Ishikawa (cell line): ENCODE measurements at regions not wholly inside any gene's neighbourhood (a gene's known extent, or its start where the extent isn't known, plus 50 kb on each side); places are given as distances from the start of the nearest gene placed in this dataset.

Source experiments
- CEBPB ChIP-seq: IDR thresholded peaks from 2 replicates; pipeline ENCODE4 v1.6.1; 2012
- CREB1 ChIP-seq: IDR thresholded peaks from 2 replicates; pipeline ENCODE4 v1.6.1; 2012; ENCODE audit warnings: low read depth
- EGR1 ChIP-seq: IDR thresholded peaks from 2 replicates; pipeline ENCODE4 v1.6.1; 2012
- EP300 ChIP-seq: IDR thresholded peaks from 2 replicates; pipeline ENCODE4 v1.6.1; 2012; ENCODE audit warnings: borderline replicate concordance
- FOXM1 ChIP-seq: IDR thresholded peaks from 2 replicates; pipeline ENCODE4 v1.6.1; 2012; ENCODE audit warnings: low read depth, borderline replicate concordance
- NFIC ChIP-seq: IDR thresholded peaks from 2 replicates; pipeline ENCODE4 v1.6.1; 2012
- RAD21 ChIP-seq: IDR thresholded peaks from 2 replicates; pipeline ENCODE4 v1.6.1; 2012; ENCODE audit warnings: low read depth
- TAF1 ChIP-seq: IDR thresholded peaks from 2 replicates; pipeline ENCODE4 v1.6.1; 2012; ENCODE audit warnings: low read depth, mild to moderate bottlenecking
- TCF12 ChIP-seq: IDR thresholded peaks from 2 replicates; pipeline ENCODE4 v1.6.1; 2012; ENCODE audit warnings: low read depth
- TEAD4 ChIP-seq: IDR thresholded peaks from 2 replicates; pipeline ENCODE4 v1.6.1; 2012
- YY1 ChIP-seq: IDR thresholded peaks from 2 replicates; pipeline ENCODE4 v1.6.1; 2012; ENCODE audit warnings: low read depth
- ZBTB7A ChIP-seq: IDR thresholded peaks from 2 replicates; pipeline ENCODE4 v1.6.1; 2012; ENCODE audit warnings: low read depth
- TF ChIP-seq, protein P1 (sequence below): IDR thresholded peaks from 2 replicates; pipeline ENCODE4 v1.6.1; 2012
- TF ChIP-seq, protein P2 (sequence below): IDR thresholded peaks from 2 replicates; pipeline ENCODE4 v1.6.1; 2012; ENCODE audit warnings: low read depth, mild to moderate bottlenecking
- TF ChIP-seq, protein P3 (sequence below): IDR thresholded peaks from 2 replicates; pipeline ENCODE4 v1.6.1; 2012

DNA sequence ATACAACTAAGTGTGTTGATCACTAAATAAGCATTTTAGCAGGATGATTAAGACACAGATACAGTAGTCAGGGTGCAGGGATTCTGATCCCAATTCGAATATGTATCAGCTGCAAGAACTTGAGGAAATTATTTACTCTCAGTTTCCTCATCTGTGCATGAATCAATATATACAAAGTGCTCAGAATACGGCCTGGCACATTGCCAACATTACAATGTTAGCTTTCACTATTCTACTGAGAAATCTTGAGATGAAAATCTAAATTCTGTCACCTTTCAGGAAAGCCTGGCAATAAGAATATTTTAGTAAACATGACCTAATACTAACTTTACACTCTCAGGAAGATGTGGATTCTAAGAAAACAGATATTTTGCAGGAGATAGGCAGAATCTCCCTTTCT lies 1001.6 kb upstream of the IGFBP7 start:
- TF ChIP-seq, protein P1, sequence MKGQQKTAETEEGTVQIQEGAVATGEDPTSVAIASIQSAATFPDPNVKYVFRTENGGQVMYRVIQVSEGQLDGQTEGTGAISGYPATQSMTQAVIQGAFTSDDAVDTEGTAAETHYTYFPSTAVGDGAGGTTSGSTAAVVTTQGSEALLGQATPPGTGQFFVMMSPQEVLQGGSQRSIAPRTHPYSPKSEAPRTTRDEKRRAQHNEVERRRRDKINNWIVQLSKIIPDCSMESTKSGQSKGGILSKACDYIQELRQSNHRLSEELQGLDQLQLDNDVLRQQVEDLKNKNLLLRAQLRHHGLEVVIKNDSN = no peak
- TF ChIP-seq NFIC = 0 out of 2 replicates have a peak, but pooled peaks have one; percentile 6

DNA sequence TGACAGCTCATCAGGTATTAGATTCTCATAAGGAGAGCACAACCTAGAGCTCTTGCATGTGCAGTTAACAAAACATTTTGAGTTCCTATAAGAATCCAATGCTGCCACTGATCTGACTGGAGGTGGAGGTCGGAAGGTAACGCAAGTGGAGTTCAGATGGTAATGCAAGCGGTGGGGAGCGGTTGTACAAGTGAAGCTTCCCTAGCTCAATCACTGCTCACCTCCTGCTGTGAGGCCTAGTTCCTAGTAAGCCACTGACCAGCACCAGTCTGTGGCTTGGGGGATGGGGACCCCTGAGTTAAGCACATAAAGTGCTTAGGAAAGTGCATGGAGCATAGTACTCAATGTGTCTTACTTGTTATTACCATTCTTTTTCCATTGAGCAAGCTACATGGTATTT lies 983.2 kb upstream of the IGFBP7 start:
- no peak for TF ChIP-seq RAD21
- TF ChIP-seq FOXM1 = no peak
- no peak for TF ChIP-seq NFIC
- TF ChIP-seq YY1 = no peak
- TF ChIP-seq, protein P1 = no peak
- TF ChIP-seq CEBPB = no peak
- TF ChIP-seq CREB1 = no peak
- no peak for TF ChIP-seq TEAD4
- no peak for TF ChIP-seq TAF1
- TF ChIP-seq TCF12 = no peak
- no peak for TF ChIP-seq EP300

DNA sequence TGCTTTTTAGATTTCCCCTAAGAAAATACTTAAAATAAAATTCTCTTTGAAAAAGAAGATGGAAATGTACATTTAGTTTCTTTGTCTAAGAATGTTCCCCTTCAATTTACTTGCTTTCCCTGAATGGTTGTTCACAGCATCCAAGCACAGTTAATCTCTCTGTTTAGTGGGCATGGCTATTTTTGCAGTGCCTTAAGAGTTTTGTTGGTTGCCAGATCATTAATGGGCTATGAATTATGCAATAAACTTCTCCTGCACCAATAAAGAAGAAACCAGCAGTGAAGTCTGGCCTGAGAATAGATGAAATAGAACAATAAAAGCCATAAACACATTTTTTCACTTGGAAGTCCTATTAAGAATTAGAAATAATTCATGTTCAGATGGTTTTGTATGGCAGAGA lies 980.4 kb upstream of the IGFBP7 start:
- TF ChIP-seq CEBPB (no peak), NFIC (no peak), CREB1 (no peak), EGR1 (no peak), FOXM1 (no peak), EP300 (no peak), ZBTB7A (no peak), TEAD4 (no peak), TCF12 (no peak), RAD21 (no peak), YY1 (no peak), TAF1 (no peak)
- TF ChIP-seq, protein P2, sequence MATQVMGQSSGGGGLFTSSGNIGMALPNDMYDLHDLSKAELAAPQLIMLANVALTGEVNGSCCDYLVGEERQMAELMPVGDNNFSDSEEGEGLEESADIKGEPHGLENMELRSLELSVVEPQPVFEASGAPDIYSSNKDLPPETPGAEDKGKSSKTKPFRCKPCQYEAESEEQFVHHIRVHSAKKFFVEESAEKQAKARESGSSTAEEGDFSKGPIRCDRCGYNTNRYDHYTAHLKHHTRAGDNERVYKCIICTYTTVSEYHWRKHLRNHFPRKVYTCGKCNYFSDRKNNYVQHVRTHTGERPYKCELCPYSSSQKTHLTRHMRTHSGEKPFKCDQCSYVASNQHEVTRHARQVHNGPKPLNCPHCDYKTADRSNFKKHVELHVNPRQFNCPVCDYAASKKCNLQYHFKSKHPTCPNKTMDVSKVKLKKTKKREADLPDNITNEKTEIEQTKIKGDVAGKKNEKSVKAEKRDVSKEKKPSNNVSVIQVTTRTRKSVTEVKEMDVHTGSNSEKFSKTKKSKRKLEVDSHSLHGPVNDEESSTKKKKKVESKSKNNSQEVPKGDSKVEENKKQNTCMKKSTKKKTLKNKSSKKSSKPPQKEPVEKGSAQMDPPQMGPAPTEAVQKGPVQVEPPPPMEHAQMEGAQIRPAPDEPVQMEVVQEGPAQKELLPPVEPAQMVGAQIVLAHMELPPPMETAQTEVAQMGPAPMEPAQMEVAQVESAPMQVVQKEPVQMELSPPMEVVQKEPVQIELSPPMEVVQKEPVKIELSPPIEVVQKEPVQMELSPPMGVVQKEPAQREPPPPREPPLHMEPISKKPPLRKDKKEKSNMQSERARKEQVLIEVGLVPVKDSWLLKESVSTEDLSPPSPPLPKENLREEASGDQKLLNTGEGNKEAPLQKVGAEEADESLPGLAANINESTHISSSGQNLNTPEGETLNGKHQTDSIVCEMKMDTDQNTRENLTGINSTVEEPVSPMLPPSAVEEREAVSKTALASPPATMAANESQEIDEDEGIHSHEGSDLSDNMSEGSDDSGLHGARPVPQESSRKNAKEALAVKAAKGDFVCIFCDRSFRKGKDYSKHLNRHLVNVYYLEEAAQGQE = no peak
- TF ChIP-seq, protein P3, sequence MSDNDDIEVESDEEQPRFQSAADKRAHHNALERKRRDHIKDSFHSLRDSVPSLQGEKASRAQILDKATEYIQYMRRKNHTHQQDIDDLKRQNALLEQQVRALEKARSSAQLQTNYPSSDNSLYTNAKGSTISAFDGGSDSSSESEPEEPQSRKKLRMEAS = no peak
- TF ChIP-seq, protein P1 = no peak

DNA sequence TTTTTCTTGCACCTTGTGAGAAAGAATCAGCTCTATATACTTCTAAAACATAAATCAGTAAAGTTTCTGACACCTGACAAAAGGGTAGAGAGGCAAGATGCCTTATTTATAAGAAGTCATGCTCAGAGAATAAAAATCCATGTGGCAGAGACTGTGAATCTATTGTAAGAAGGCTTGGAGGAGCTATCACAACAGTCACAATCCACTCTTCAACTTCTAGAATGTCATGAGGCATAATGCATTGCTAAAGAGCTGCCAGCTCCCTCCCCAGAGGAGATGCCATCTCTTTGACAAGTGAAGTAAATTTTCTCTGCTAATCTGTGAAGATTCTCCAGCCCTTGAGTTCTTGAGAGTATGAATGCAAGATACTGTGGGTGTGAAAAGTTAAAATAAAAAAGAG lies 971.2 kb upstream of the IGFBP7 start:
- no peak for TF ChIP-seq CREB1
- TF ChIP-seq, protein P3 = no peak
- TF ChIP-seq, protein P2 = no peak
- TF ChIP-seq FOXM1 = no peak
- no peak for TF ChIP-seq ZBTB7A
- no peak for TF ChIP-seq TEAD4
- TF ChIP-seq RAD21 = no peak
- TF ChIP-seq TAF1 = no peak
- no peak for TF ChIP-seq NFIC

DNA sequence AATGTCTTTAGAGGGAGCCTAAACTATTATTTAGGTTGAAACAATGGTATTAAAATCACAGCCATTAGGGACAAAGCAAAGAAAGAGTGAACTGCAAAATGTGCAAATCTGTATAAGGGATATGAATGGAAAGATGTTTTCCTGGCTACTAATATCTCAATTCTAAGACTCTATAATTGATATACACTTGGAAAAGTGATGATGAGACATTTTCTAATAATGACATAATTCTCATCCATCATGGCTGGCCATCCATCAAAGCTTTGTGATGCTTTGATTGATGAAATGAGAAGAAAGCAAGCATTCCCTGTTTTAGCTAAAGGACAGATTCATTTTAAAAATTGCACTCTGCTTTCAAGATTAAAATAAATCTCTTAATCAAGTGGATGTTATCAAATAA lies 965.5 kb upstream of the IGFBP7 start:
- TF ChIP-seq, protein P3 = no peak
- TF ChIP-seq TAF1 = no peak
- no peak for TF ChIP-seq CEBPB
- TF ChIP-seq RAD21 = no peak
- TF ChIP-seq, protein P1 = no peak
- no peak for TF ChIP-seq ZBTB7A
- TF ChIP-seq NFIC = no peak

DNA sequence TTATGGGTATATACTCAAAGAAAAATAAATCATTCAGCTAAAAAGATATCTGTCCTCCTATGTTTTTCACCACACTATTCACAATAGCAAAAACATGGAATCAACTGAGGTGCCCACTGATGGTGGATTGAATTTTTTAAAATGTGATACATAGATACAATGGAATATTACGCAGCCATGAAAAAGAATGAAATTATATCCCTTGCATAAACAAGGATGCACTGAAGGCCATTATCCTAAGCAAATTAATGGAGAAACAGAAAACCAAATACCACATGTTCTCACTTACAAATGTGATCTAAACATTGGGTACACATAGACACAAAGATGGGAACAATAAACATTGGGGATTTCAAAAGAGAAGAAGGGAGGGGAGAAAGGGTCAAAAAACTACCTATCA lies 964.2 kb upstream of the IGFBP7 start:
- TF ChIP-seq TEAD4 (no peak), TAF1 (no peak), EP300 (no peak), TCF12 (no peak), FOXM1 (no peak), CEBPB (no peak), EGR1 (no peak), CREB1 (no peak), RAD21 (no peak), NFIC (no peak), ZBTB7A (no peak), YY1 (no peak)
- TF ChIP-seq, protein P2 = no peak
- TF ChIP-seq, protein P3 = no peak
- TF ChIP-seq, protein P1 = no peak
